ENCODE measurements at regions not wholly inside any gene's neighbourhood (a gene's known extent, or its start where the extent isn't known, plus 50 kb on each side); places are given as distances from the start of the nearest gene placed in this dataset.

GRCh38 chr3:153330901-153331300, 168.9 kb downstream of the RAP2B start:
- Histone ChIP-seq H3K4me2 (ENCODE audit: extremely low read depth, insufficient read depth, low read length) (no peak overlapping the region), H3K4me1 (ENCODE audit: control insufficient read depth, extremely low read depth, insufficient read depth, low read length) (no peaks in the 10 kb centered on the region), H3K27me3 (ENCODE audit: control insufficient read depth, insufficient read depth, low read length) (no peaks in the 10 kb centered on the region), H3K4me3 (replicated peaks in 1 of 4; ENCODE audit: control extremely low read depth in 1 of 4, insufficient read depth in 1 of 4, low read depth in 3 of 4, low read length in 4 of 4) (no peak overlapping the region), H3K9ac (ENCODE audit: insufficient read depth, low read length) (no peak overlapping the region), H3K27ac (ENCODE audit: insufficient read depth, low read length) (no peak overlapping the region), H3K9me3 (ENCODE audit: control insufficient read depth, insufficient read depth, low read depth, low read length) (no peaks in the 10 kb centered on the region), H3K79me2 (ENCODE audit: control insufficient read depth, insufficient read depth, low read length) (no peaks in the 10 kb centered on the region), H2AFZ (ENCODE audit: low read length) (no peak overlapping the region), H3K36me3 (ENCODE audit: control insufficient read depth, insufficient read depth, low read length) (no peaks in the 10 kb centered on the region), H4K20me1 (ENCODE audit: control insufficient read depth, extremely low read depth, insufficient read depth, low read length) (no peaks in the 10 kb centered on the region)
- TF ChIP-seq EZH2 (IDR thresholded peaks at IDR 0.05; ENCODE audit: low read length, missing control alignments) (no peak), CTCF (conservative IDR thresholded peaks at IDR 0.05 in 1 of 2, IDR thresholded peaks at IDR 0.05 in 1 of 2; ENCODE audit: low read depth in 1 of 2, low read length in 2 of 2) (no peak)
- no peak for DNase-seq (ENCODE audit: low read depth in 2 of 2)

- Histone ChIP-seq H3K9me3 (ENCODE audit: control insufficient read depth, insufficient read depth, low read depth, low read length) (no peaks in the 10 kb centered on the region), H3K27ac (ENCODE audit: insufficient read depth, low read length) (no peak overlapping the region), H3K9ac (ENCODE audit: insufficient read depth, low read length) (no peak overlapping the region), H4K20me1 (ENCODE audit: control insufficient read depth, extremely low read depth, insufficient read depth, low read length) (no peaks in the 10 kb centered on the region), H3K4me1 (ENCODE audit: control insufficient read depth, extremely low read depth, insufficient read depth, low read length) (no peaks in the 10 kb centered on the region), H3K4me2 (ENCODE audit: extremely low read depth, insufficient read depth, low read length) (no peak overlapping the region), H3K36me3 (ENCODE audit: control insufficient read depth, insufficient read depth, low read length) (no peaks in the 10 kb centered on the region), H3K79me2 (ENCODE audit: control insufficient read depth, insufficient read depth, low read length) (no peaks in the 10 kb centered on the region), H3K4me3 (replicated peaks in 1 of 4; ENCODE audit: control extremely low read depth in 1 of 4, insufficient read depth in 1 of 4, low read depth in 3 of 4, low read length in 4 of 4) (no peak overlapping the region), H2AFZ (ENCODE audit: low read length) (no peak overlapping the region), H3K27me3 (ENCODE audit: control insufficient read depth, insufficient read depth, low read length) (no peaks in the 10 kb centered on the region)
- TF ChIP-seq CTCF (conservative IDR thresholded peaks at IDR 0.05 in 1 of 2, IDR thresholded peaks at IDR 0.05 in 1 of 2; ENCODE audit: low read depth in 1 of 2, low read length in 2 of 2), result no peak
- TF ChIP-seq EZH2 (IDR thresholded peaks at IDR 0.05; ENCODE audit: low read length, missing control alignments), result no peak
- DNase-seq (ENCODE audit: low read depth in 2 of 2), result no peak
Observed at GRCh38 chr3:153331676-153332075, 169.7 kb downstream of the RAP2B start.

GRCh38 chr3:153334558-153334957, 172.5 kb downstream of the RAP2B start:
- H3K4me1 ChIP-seq (ENCODE audit: control insufficient read depth, extremely low read depth, insufficient read depth, low read length), result no peaks in the 10 kb centered on the region
- no peaks in the 10 kb centered on the region for H3K9me3 ChIP-seq (ENCODE audit: control insufficient read depth, insufficient read depth, low read depth, low read length)
- no peak overlapping the region for H3K9ac ChIP-seq (ENCODE audit: insufficient read depth, low read length)
- peak in 1 of 2 donors; percentile 34 for DNase-seq (ENCODE audit: low read depth in 2 of 2)
- H3K4me3 ChIP-seq (replicated peaks in 1 of 4; ENCODE audit: control extremely low read depth in 1 of 4, insufficient read depth in 1 of 4, low read depth in 3 of 4, low read length in 4 of 4), result no peak overlapping the region
- no peaks in the 10 kb centered on the region for H3K27me3 ChIP-seq (ENCODE audit: control insufficient read depth, insufficient read depth, low read length)
- TF ChIP-seq CTCF (conservative IDR thresholded peaks at IDR 0.05 in 1 of 2, IDR thresholded peaks at IDR 0.05 in 1 of 2; ENCODE audit: low read depth in 1 of 2, low read length in 2 of 2) (no peak), EZH2 (IDR thresholded peaks at IDR 0.05; ENCODE audit: low read length, missing control alignments) (no peak)
- no peaks in the 10 kb centered on the region for H4K20me1 ChIP-seq (ENCODE audit: control insufficient read depth, extremely low read depth, insufficient read depth, low read length)
- no peaks in the 10 kb centered on the region for H3K36me3 ChIP-seq (ENCODE audit: control insufficient read depth, insufficient read depth, low read length)
- no peak overlapping the region for H2AFZ ChIP-seq (ENCODE audit: low read length)
- H3K79me2 ChIP-seq (ENCODE audit: control insufficient read depth, insufficient read depth, low read length), result no peaks in the 10 kb centered on the region
- H3K4me2 ChIP-seq (ENCODE audit: extremely low read depth, insufficient read depth, low read length), result no peak overlapping the region
- H3K27ac ChIP-seq (ENCODE audit: insufficient read depth, low read length), result no peak overlapping the region

All from fibroblast of lung (primary cell).